ENCODE measurements at regions not wholly inside any gene's neighbourhood (a gene's known extent, or its start where the extent isn't known, plus 50 kb on each side); places are given as distances from the start of the nearest gene placed in this dataset.
"Not testable (repeated sequence)": the region's sequence is repeated elsewhere in the genome, so short reads cannot be mapped to it uniquely, and the experiment has no call there.

DNA sequence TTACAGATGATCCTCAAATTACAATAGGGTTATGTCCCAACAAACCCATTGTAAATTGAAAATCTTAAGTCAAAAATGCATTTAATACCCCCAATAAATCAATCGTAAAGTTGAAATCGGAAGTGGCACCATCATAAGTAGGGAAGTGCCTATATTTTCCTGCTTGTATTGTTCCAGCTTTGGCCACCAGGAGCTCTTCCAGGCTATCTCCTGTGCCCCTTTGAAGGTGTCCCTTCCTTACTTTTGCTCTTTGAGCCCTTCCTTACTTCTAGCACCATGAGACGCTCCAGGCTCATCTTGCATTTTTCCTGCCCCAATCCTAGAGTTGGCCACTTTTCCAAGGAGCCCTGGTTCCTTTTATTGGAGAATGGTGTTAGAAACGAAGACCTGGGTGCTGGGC, 163.0 kb upstream of the TSC22D1 start:
- no CpG with 5 or more reads among the region's 4 CpGs for WGBS (ENCODE audit: insufficient coverage, insufficient read length)

DNA sequence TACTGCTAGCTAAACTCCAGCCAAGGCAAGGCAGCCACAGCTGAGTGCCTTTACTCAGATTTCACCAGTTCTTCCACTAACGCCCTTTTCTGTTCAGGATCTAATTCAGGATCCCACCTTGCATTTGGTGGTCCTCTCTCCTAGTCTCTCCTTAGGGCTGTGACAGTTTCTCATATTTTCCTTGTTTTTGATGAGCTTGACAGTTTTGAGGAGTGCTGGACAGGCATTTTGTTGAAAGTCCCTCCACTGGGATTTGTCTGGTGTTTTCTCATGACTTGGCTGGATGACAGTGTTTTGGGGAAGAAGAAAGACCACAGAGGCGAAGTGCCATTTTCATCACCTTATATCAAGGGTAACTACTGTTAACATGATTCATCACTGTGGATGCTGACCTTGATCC, 162.3 kb upstream of the TSC22D1 start:
- Histone ChIP-seq H3K4me3 (ENCODE audit: low read length) (no peak overlapping the region), H3K9me3 (ENCODE audit: control insufficient read depth, insufficient read depth, low read length) (no peaks in the 10 kb centered on the region), H3K36me3 (ENCODE audit: control insufficient read depth, insufficient read depth, low read length) (no peaks in the 10 kb centered on the region), H3K27ac (ENCODE audit: low read length) (no peak overlapping the region), H3K27me3 (ENCODE audit: control insufficient read depth, insufficient read depth, low read length) (no peaks in the 10 kb centered on the region), H3K4me1 (ENCODE audit: control insufficient read depth, insufficient read depth, low read length) (no peaks in the 10 kb centered on the region)
- DNase-seq (ENCODE audit: low read depth, low spot score): no peak
- no CpG with 5 or more reads among the region's 2 CpGs for WGBS (ENCODE audit: insufficient coverage, insufficient read length)

More for the DNA sequence above, 163.0 kb upstream of the TSC22D1 start:
- Histone ChIP-seq H3K27me3 (ENCODE audit: control insufficient read depth, insufficient read depth, low read length) (no peaks in the 10 kb centered on the region), H3K36me3 (ENCODE audit: control insufficient read depth, insufficient read depth, low read length) (no peaks in the 10 kb centered on the region), H3K27ac (ENCODE audit: low read length) (no peak overlapping the region), H3K9me3 (ENCODE audit: control insufficient read depth, insufficient read depth, low read length) (no peaks in the 10 kb centered on the region), H3K4me3 (ENCODE audit: low read length) (no peak overlapping the region), H3K4me1 (ENCODE audit: control insufficient read depth, insufficient read depth, low read length) (no peaks in the 10 kb centered on the region)
- DNase-seq (ENCODE audit: low read depth, low spot score): no peak

DNA sequence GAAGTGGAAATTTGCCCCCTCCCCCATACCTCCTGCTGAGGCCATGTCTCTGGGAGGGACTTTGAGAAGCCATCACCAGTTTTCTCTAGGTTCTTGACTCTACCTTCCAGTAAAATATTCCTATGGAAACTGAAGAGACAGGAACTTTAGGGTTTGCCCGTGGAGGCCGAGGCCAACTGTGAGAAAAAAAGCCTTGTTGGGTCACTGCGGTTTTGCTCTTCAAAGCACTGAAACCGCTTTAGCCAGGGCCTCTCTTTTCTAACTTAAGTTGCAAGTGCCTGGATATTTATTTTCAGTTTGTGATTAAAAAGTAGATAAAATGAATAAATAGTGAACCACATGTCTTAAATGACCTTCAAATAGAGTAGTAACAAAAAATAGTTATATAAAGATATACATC, 159.7 kb upstream of the TSC22D1 start:
- H3K27ac ChIP-seq (ENCODE audit: low read length): no peak overlapping the region
- no peaks in the 10 kb centered on the region for H3K9me3 ChIP-seq (ENCODE audit: control insufficient read depth, insufficient read depth, low read length)
- no peaks in the 10 kb centered on the region for H3K27me3 ChIP-seq (ENCODE audit: control insufficient read depth, insufficient read depth, low read length)
- H3K4me1 ChIP-seq (ENCODE audit: control insufficient read depth, insufficient read depth, low read length): no peaks in the 10 kb centered on the region
- no peaks in the 10 kb centered on the region for H3K36me3 ChIP-seq (ENCODE audit: control insufficient read depth, insufficient read depth, low read length)
- WGBS (ENCODE audit: insufficient coverage, insufficient read length): no CpG with 5 or more reads among the region's 4 CpGs
- no peak overlapping the region for H3K4me3 ChIP-seq (ENCODE audit: low read length)
- DNase-seq (ENCODE audit: low read depth, low spot score): no peak

DNA sequence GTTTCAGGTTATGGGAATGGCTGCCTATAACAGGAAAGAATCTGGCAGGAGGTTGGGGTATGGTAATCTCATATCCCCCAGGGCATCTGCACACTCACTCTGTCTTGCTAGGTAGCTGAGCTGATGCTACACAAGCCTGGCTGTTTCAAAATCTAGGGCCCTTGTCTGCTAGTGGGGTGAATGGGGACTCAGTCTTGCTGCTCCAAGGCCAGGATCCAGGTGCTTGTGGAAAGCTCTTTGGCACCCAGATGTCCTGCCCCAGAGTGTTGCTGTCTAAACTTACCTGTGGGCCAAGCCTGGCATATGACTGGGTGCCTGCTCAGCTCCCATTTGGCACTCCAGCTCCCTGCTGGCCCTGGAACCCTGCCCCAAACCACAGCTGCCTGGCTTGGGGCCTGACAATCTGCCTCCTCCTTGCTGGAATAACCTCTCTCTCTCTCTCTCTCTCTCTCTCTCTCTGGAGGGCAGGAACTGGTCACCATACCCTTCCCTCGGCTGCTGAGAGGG, 158.1 kb upstream of the TSC22D1 start:
- no CpG with 5 or more reads among the region's 1 CpG for WGBS (ENCODE audit: insufficient coverage, insufficient read length)
- no peaks in the 10 kb centered on the region; the same call in 1 of the 2 replicates for H3K27me3 ChIP-seq (ENCODE audit: control insufficient read depth, insufficient read depth, low read length)
- no peaks in the 10 kb centered on the region for H3K9me3 ChIP-seq (ENCODE audit: control insufficient read depth, insufficient read depth, low read length)
- no peak overlapping the region for H3K27ac ChIP-seq (ENCODE audit: low read length)
- H3K4me3 ChIP-seq (ENCODE audit: low read length): no peak overlapping the region
- no peaks in the 10 kb centered on the region; the same call in 1 of the 2 replicates for H3K4me1 ChIP-seq (ENCODE audit: control insufficient read depth, insufficient read depth, low read length)
- no peaks in the 10 kb centered on the region for H3K36me3 ChIP-seq (ENCODE audit: control insufficient read depth, insufficient read depth, low read length)
- no peak for DNase-seq (ENCODE audit: low read depth, low spot score)

DNA sequence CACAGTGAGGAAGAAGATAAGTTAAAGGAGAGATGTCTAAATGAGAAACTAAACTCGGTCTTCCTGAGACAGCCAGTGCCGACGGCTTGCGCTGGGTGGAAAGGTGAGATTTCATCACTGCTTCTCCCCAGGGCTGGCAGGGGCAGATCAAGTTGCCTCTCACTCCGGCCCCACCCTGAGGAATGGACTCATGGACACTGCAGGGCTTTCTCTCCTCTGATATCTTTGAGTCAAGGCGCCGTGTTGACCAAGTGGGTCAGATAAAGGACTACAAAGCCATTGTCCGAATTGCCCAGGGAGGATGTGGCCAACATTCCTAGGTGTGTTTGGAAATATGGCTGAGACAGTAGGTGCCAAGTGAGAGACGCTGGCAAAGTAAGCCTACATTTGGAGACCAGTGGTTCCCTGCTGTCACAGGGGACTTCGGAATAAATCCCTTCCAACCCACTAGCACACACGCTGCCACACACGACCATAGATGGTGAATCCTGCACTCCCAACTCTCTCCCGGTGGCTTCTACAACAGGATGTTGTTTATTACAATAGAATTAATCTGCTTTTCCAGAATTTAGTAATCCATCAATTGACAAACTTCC, 156.5 kb upstream of the TSC22D1 start:
- no peak overlapping the region for H3K4me3 ChIP-seq (ENCODE audit: low read length)
- no CpG with 5 or more reads among the region's 13 CpGs for WGBS (ENCODE audit: insufficient coverage, insufficient read length)
- no peak for DNase-seq (ENCODE audit: low read depth, low spot score)

DNA sequence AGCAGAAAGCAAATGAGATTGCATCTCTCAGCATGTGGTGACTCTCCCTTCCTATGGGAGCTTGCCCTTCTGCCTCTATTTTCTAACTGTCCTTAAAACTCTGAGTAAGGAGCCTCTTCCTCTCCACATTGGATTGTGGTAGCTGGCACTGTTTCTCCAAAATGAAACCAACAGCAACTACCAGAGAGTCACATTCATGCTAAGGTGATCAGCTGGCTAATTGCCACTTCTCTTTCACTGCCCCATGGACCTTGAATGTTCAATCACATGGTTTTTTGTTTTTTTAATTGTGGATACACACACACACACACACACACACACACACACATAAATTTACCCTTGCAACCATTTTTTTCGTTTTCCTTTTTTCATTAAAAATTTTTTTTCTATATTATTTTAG, 154.7 kb upstream of the TSC22D1 start:
- no peak for DNase-seq (ENCODE audit: low read depth, low spot score)

More for the DNA sequence above, 156.5 kb upstream of the TSC22D1 start:
- Histone ChIP-seq H3K27ac (ENCODE audit: low read length) (no peak overlapping the region), H3K9me3 (ENCODE audit: control insufficient read depth, insufficient read depth, low read length) (no peaks in the 10 kb centered on the region), H3K36me3 (ENCODE audit: control insufficient read depth, insufficient read depth, low read length) (no peaks in the 10 kb centered on the region), H3K27me3 (ENCODE audit: control insufficient read depth, insufficient read depth, low read length) (no peaks in the 10 kb centered on the region; the same call in 1 of the 2 replicates), H3K4me1 (ENCODE audit: control insufficient read depth, insufficient read depth, low read length) (no peaks in the 10 kb centered on the region; the same call in 1 of the 2 replicates)

DNA sequence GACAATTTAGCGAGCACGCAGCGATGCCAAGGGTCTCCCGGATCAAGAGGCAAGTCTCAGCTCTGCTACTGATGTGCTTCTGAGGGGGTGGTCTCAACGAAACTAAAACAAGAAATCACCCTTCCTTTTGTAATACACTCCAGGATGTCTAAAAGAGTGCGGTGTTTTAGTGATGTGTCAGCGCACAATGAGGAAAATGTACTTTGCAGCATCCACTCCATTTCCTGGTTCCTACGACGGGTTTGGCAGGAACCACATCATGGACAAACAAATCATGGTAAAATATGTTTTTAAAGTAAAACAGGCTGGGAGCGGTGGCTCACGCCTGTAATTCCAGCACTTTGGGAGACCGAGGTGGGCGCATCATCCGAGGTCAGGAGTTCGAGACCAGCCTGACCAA, 154.0 kb upstream of the TSC22D1 start:
- Histone ChIP-seq H3K4me1 (ENCODE audit: control insufficient read depth, insufficient read depth, low read length) (no peaks in the 10 kb centered on the region; the same call in 1 of the 2 replicates), H3K9me3 (ENCODE audit: control insufficient read depth, insufficient read depth, low read length) (no peaks in the 10 kb centered on the region), H3K27ac (ENCODE audit: low read length) (no peak overlapping the region), H3K27me3 (ENCODE audit: control insufficient read depth, insufficient read depth, low read length) (no peaks in the 10 kb centered on the region; the same call in 1 of the 2 replicates), H3K4me3 (ENCODE audit: low read length) (no peak overlapping the region), H3K36me3 (ENCODE audit: control insufficient read depth, insufficient read depth, low read length) (no peaks in the 10 kb centered on the region)
- WGBS (ENCODE audit: insufficient coverage, insufficient read length): no CpG with 5 or more reads among the region's 15 CpGs
- no peak for DNase-seq (ENCODE audit: low read depth, low spot score)

More for the DNA sequence above, 154.7 kb upstream of the TSC22D1 start:
- Histone ChIP-seq H3K4me3 (ENCODE audit: low read length) (no peak overlapping the region), H3K27me3 (ENCODE audit: control insufficient read depth, insufficient read depth, low read length) (no peaks in the 10 kb centered on the region; the same call in 1 of the 2 replicates), H3K9me3 (ENCODE audit: control insufficient read depth, insufficient read depth, low read length) (no peaks in the 10 kb centered on the region), H3K36me3 (ENCODE audit: control insufficient read depth, insufficient read depth, low read length) (no peaks in the 10 kb centered on the region), H3K4me1 (ENCODE audit: control insufficient read depth, insufficient read depth, low read length) (no peaks in the 10 kb centered on the region; the same call in 1 of the 2 replicates), H3K27ac (ENCODE audit: low read length) (no peak overlapping the region)
- WGBS (ENCODE audit: insufficient coverage, insufficient read length): no CpG with 5 or more reads among the region's 1 CpG

DNA sequence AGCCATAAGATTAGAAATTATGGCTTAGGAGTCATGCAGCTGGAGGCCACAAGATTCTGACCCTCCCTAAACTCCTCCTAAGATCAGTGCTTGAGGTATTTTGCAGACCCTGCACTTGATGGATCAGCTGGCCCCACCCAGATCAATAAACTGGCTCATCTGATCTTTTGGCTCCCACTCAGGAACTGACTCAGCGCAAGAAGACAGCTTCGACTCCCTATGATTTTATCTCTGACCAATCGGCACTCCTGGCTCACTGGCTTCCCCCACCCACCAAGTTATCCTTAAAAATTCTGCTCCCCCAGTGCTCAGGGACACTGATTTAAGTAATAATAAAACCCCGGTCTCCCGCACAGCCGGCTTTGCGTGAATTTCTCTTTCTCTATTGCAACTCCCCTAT, 151.5 kb upstream of the TSC22D1 start:
- DNase-seq (ENCODE audit: low read depth, low spot score); H3K9me3 ChIP-seq (ENCODE audit: control insufficient read depth, insufficient read depth, low read length); H3K4me1 ChIP-seq (ENCODE audit: control insufficient read depth, insufficient read depth, low read length); H3K36me3 ChIP-seq (ENCODE audit: control insufficient read depth, insufficient read depth, low read length); H3K4me3 ChIP-seq (ENCODE audit: low read length); H3K27ac ChIP-seq (ENCODE audit: low read length); H3K27me3 ChIP-seq (ENCODE audit: control insufficient read depth, insufficient read depth, low read length): not testable (repeated sequence)
- WGBS (ENCODE audit: insufficient coverage, insufficient read length): no CpG with 5 or more reads among the region's 7 CpGs

DNA sequence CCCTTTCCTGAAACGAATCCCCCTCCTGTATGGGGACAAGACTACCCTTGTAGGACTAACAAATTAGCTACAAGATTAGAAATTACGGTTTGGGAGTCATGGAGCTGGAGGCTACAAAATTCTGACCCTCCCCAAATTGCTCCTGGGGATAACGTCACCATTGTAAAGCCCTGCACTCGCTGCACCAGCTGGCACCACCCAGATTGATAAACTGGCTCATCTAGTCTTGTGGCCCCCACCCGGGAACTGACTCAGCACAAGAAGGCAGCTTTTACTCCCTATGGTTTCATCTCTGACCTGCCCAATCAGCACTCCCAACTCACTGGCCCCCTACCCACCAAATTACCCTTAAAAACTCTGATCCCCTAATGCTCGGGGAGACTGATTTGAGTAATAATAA, 150.6 kb upstream of the TSC22D1 start:
- Histone ChIP-seq H3K4me3 (ENCODE audit: low read length) (no peak overlapping the region), H3K27ac (ENCODE audit: low read length) (no peak overlapping the region), H3K27me3 (ENCODE audit: control insufficient read depth, insufficient read depth, low read length) (no peaks in the 10 kb centered on the region; the same call in 1 of the 2 replicates), H3K4me1 (ENCODE audit: control insufficient read depth, insufficient read depth, low read length) (no peaks in the 10 kb centered on the region; the same call in 1 of the 2 replicates), H3K36me3 (ENCODE audit: control insufficient read depth, insufficient read depth, low read length) (no peaks in the 10 kb centered on the region), H3K9me3 (ENCODE audit: control insufficient read depth, insufficient read depth, low read length) (no peaks in the 10 kb centered on the region)
- DNase-seq (ENCODE audit: low read depth, low spot score): no peak
- no CpG with 5 or more reads among the region's 6 CpGs for WGBS (ENCODE audit: insufficient coverage, insufficient read length)

DNA sequence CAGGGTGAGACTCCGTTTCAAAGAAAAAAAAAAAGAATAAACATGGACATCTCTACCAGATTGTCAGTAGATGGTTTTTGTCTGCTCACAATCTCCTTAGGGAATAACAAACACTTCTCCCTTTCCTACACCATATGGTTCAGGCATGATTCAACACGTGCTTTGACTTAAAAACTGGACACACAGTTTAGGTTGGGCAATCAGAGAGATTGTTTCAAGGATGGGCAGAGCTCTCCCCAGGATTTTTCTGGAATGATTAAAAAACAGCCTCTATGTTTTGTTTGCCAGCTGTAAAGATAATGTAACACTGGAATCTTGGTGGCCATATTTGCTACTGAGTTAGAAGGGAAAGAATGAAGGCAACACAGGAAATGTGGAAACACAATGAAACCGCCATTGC, 150.1 kb upstream of the TSC22D1 start:
- DNase-seq (ENCODE audit: low read depth, low spot score): no peak
- no peak overlapping the region for H3K4me3 ChIP-seq (ENCODE audit: low read length)
- H3K9me3 ChIP-seq (ENCODE audit: control insufficient read depth, insufficient read depth, low read length): no peaks in the 10 kb centered on the region
- no peaks in the 10 kb centered on the region; the same call in 1 of the 2 replicates for H3K27me3 ChIP-seq (ENCODE audit: control insufficient read depth, insufficient read depth, low read length)
- WGBS (ENCODE audit: insufficient coverage, insufficient read length): no CpG with 5 or more reads among the region's 3 CpGs
- no peaks in the 10 kb centered on the region for H3K36me3 ChIP-seq (ENCODE audit: control insufficient read depth, insufficient read depth, low read length)
- H3K27ac ChIP-seq (ENCODE audit: low read length): no peak overlapping the region
- H3K4me1 ChIP-seq (ENCODE audit: control insufficient read depth, insufficient read depth, low read length): no peaks in the 10 kb centered on the region; the same call in 1 of the 2 replicates
